DMS153 treated with DMSO at 0.1 percent for 48 hours (cell line): ENCODE measurements at regions not wholly inside any gene's neighbourhood (a gene's known extent, or its start where the extent isn't known, plus 50 kb on each side); places are given as distances from the start of the nearest gene placed in this dataset.

Source experiments
- DNase-seq: peaks from one replicate; lab custom pipeline; 2025; ENCODE audit not compliant: unreplicated experiment; lab: John Stamatoyannopoulos, UW

- no peak for DNase-seq
These were observed 113.6 kb upstream of the AVPR1A start for GRCh38 chr12:63264629-63265028.

- no peak for DNase-seq
These were observed 99.5 kb upstream of the AVPR1A start for GRCh38 chr12:63250486-63250885.

DNA sequence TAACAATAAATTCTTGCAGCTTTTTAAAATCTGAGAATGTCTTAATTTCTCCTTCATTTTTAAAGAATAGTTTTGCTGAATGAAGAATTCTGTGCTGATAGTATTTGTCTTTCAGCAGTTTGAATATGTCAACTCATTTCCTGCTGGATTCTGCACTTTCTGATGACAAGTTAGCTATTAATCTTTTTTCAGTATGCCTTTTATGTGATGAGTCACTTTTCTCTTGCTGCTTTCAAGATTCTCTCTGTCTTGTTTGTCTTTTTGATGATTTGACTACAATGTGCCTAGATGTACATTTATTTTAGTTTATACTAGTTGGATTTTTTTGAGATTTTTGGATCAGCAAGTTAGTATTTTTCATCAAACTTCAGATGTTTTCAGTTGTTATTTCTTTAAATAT is 87.9 kb upstream of the AVPR1A start:
- no peak for DNase-seq

DNA sequence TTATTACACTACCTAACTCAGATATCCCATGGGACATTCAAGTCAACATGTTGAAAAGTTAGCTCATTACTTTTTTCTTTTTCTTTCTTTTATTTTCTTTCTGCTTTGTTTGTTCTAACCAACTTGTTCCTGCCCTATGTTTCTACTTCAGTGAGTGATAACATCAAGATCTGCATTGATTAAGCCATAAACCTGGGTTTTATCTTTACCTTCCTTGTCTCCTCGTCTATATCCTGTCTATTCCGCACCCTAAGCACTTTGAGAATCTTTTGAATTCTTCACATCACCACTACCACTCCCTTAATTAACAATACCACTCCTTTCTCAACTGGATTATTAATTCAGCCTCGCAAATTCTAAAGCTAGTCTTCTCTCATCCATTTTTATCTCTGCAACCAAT is 81.9 kb upstream of the AVPR1A start:
- DNase-seq, result no peak

DNA sequence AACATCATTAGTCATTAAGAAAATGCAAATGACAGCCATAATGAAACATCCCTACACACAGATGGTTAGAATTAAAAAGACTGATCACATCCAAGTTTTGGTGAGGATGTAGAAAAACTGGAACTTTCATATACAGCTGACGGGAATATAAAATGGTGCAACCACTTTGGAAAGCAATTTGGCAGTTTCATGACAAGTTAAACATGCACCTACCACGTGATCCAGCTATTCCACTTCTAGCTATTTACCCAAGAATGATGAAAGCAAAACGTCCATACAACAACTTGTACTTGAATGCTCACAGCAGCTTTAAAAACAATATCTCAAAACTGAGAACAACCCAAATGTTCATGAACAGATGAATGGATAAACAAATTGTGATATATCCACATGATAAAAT is 77.9 kb upstream of the AVPR1A start:
- no peak for DNase-seq

DNA sequence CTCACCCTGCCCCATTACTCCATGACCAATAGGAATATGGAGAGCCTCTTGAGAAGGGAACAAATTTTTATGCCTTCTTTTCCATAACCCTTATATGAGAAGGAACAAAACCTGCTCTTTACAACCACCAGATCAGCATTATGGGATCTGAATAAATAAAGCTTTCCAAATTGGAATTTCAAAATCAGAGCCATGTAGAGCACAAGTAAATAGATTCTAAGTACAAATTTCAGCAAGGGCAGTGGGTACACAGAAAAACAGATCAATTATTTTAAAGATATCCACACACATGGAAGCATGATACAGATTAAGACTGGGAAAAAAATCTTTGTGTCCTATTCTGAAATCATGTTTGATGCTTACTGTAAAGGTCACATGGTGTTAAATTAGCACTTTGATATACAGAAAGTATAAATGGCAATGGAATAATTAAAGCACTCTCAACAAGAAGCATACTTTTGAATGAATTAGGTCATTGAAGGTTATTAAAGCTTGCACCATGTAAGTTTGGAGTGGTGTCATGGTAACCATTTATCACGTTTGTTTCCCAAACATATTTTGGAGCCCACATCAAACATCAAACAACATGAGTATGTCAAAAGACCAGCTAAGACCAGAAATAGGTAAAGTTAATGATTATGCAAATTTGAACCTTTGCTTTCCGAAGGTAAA is 75.9 kb upstream of the AVPR1A start:
- DNase-seq, result no peak

GRCh38 chr12:63224396-63224795 is 73.4 kb upstream of the AVPR1A start:
- DNase-seq, result no peak

- no peak for DNase-seq
These were observed 72.1 kb upstream of the AVPR1A start for GRCh38 chr12:63223128-63223527.

GRCh38 chr12:63222582-63222981 is 71.6 kb upstream of the AVPR1A start:
- DNase-seq, result no peak

DNA sequence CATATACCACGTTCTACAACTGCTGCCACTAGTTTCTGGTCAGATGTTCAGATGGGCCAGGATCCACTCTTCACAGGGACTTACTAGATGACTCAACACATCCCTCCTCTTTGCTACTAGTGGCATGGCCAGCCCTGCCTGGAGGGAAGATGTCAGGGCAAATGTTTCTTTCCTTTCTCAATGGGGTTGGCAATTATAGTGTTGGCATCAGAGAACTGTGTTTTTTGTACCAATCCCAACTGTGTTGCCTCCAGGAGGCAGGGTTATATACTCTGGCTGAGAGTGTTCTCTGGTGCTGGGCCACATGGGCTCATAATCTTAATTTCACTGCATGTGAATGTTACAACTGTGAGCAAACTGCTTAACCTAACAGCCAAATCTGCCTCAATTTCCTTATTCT is 69.9 kb upstream of the AVPR1A start:
- no peak for DNase-seq

DNA sequence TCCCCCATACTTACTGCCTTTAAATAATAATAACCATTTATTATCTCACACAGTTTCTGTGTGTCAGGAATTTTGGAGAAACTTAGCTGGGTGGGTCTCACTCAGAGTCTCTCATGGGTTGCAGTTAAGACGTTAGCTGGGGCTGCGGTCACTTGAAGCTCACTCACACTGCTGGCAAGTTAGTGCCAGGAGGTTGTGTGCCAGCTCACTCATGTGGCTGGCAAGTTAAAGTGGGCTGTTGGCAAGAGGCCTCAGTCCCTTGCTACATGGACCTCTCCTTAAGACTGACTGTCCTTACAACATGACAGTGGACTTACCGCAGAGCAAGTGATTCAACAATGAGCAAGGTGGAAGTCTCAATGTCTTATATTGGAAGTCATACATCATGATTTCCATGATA is 61.3 kb upstream of the AVPR1A start:
- no peak for DNase-seq

GRCh38 chr12:63208956-63209355 is 58.0 kb upstream of the AVPR1A start:
- DNase-seq, result no peak

- peak; percentile 44 for DNase-seq
These were observed 55.9 kb upstream of the AVPR1A start for GRCh38 chr12:63206909-63207308.

DNA sequence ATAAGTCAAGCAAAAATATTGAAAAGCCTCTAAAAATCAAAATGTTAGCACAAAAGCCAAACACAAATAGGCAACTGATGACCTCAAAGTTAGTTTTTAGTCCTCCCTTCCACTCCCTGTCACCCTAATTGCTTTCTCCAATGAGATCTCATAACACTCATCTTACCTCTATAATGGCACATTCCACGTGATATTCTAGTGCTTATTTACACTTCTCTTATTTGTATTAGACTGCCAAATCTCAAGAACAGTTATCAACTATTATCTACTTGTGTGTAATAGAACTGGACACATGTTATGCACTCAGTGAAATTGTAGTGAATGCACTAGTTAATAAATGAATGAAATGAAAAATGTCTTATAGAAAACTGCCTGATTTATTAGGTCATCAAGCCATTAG is 55.5 kb upstream of the AVPR1A start:
- peak; percentile 38 for DNase-seq
